K562 (cell line): ENCODE measurements at regions not wholly inside any gene's neighbourhood (a gene's known extent, or its start where the extent isn't known, plus 50 kb on each side); places are given as distances from the start of the nearest gene placed in this dataset.

Experiments
- ATAC-seq: fragments of 200-7000 bp; cut with Tn5 transposase; 3 replicates; pipeline ENCODE4 v1.9.1; 2020; ENCODE audit warnings: moderate library complexity
- BruUV-seq: library from RNA; stranded (reverse); fragments of 400-500 nt; replicated peaks from 2 replicates; lab custom pipeline; 2021; lab: Mats Ljungman, UMichigan
- CTCF ChIA-PET: fragments of 300-600 bp; formaldehyde crosslinking; extraction: SDS; loops from one replicate; lab custom pipeline; 2021; ENCODE audit warnings: low intra/inter-chr PET ratio; lab: Yijun Ruan, JAX
- POLR2A ChIA-PET: fragments of 300-600, 350-650 bp; sonication (Branson Sonifier 250); formaldehyde crosslinking; extraction: SDS; loops from one replicate; lab custom pipeline; 2021; ENCODE audit warnings: antibody characterized with exemption, inconsistent platforms; lab: Yijun Ruan, JAX
- DNase-seq, 4 experiments: peaks; one replicate each; pipeline versions ENCODE4 v3.0.0 to v3.0.0-alpha.2; 2011 to 2018; ENCODE audit warnings: low spot score in 3 of 4, mixed read lengths in 3 of 4; ENCODE audit errors: extremely low read depth in 1 of 4
- FAIRE-seq: peaks from 2 replicates; lab custom pipeline; 2011; peaks lifted over from hg19 to GRCh38; lab: Jason Lieb, UNC
- H2AFZ ChIP-seq: 2 replicates; pipeline ENCODE4 v1.6.0; 2011; ENCODE audit warnings: low read depth, low read length, control low read depth, inconsistent platforms
- H3K27ac ChIP-seq: fragments of 200-600 bp; 3 replicates; pipeline ENCODE4 v1.8.0; 2011; ENCODE audit warnings: low read depth, mild to moderate bottlenecking, control low read depth, inconsistent platforms, low read length, moderate library complexity, mixed read lengths; ENCODE audit errors: extremely low read depth
- H3K27me3 ChIP-seq, 2 experiments: fragments of 300-600 bp in 1 of 2; 2 replicates in 1 of 2; 3 replicates in 1 of 2; pipeline versions ENCODE4 v1.6.0 to v1.8.0; 2011; ENCODE audit warnings: inconsistent platforms in 2 of 2, low read length in 2 of 2, mild to moderate bottlenecking in 1 of 2, mixed read lengths in 1 of 2, moderate library complexity in 1 of 2; ENCODE audit not compliant: control insufficient read depth in 2 of 2, insufficient read depth in 2 of 2
- H3K36me3 ChIP-seq: fragments of 300-600 bp; 3 replicates; pipeline ENCODE4 v1.8.0; 2011; ENCODE audit warnings: mild to moderate bottlenecking, low read length, inconsistent platforms; ENCODE audit not compliant: control insufficient read depth, insufficient read depth
- H3K4me1 ChIP-seq, 2 experiments: fragments of 200-600 bp in 1 of 2; replicated peaks in 1 of 2; 2 replicates in 1 of 2; 3 replicates in 1 of 2; pipeline versions ENCODE4 v1.5.1 to v1.8.0; 2011; ENCODE audit warnings: inconsistent platforms in 2 of 2, low read length in 2 of 2, mild to moderate bottlenecking in 1 of 2, mixed read lengths in 1 of 2, moderate library complexity in 1 of 2; ENCODE audit not compliant: control insufficient read depth in 2 of 2, insufficient read depth in 2 of 2
- H3K4me2 ChIP-seq: 2 replicates; pipeline ENCODE4 v1.6.1; 2011; ENCODE audit warnings: low read length, control low read depth, inconsistent platforms, mixed read lengths; ENCODE audit not compliant: insufficient read depth
- H3K4me3 ChIP-seq: fragments of 200-600 bp; sonication (generic), shearing (Covaris generic); 2 replicates; pipeline ENCODE4 v1.5.1; 2016; ENCODE audit warnings: control low read depth, inconsistent platforms
- H3K79me2 ChIP-seq: fragments of 200-600 bp; 3 replicates; pipeline ENCODE4 v1.8.0; 2011; ENCODE audit warnings: low read length, inconsistent platforms; ENCODE audit not compliant: control insufficient read depth, insufficient read depth
- H3K9ac ChIP-seq, 2 experiments: 2 replicates each; pipeline versions ENCODE4 v1.6.0 to v1.6.1; 2011; ENCODE audit warnings: low read depth in 2 of 2, low read length in 2 of 2, control low read depth in 1 of 2, inconsistent platforms in 1 of 2, mild to moderate bottlenecking in 1 of 2, mixed read lengths in 1 of 2; ENCODE audit not compliant: insufficient read depth in 1 of 2
- H3K9me1 ChIP-seq: one replicate; pipeline ENCODE4 v1.6.0; 2011; ENCODE audit warnings: inconsistent platforms, mild to moderate bottlenecking, low read length, moderate library complexity; ENCODE audit not compliant: control insufficient read depth, insufficient read depth
- H3K9me3 ChIP-seq: replicated peaks from 2 replicates; pipeline ENCODE4 v1.5.1; 2011; ENCODE audit warnings: low read depth, low read length, inconsistent platforms; ENCODE audit not compliant: control insufficient read depth, insufficient read depth
- H4K20me1 ChIP-seq: replicated peaks from 2 replicates; pipeline ENCODE4 v1.6.1; 2011; ENCODE audit warnings: low read length, inconsistent platforms, mixed read lengths; ENCODE audit not compliant: control insufficient read depth, insufficient read depth
- E2F6 ChIP-seq, 2 experiments: IDR thresholded peaks; 2 replicates each; pipeline ENCODE4 v1.6.1; 2011; ENCODE audit warnings: borderline replicate concordance in 1 of 2, control low read depth in 1 of 2, low read depth in 1 of 2, low read length in 1 of 2, mild to moderate bottlenecking in 1 of 2, mixed read lengths in 1 of 2, moderate library complexity in 1 of 2; ENCODE audit not compliant: insufficient read depth in 1 of 2, insufficient read length in 1 of 2, poor library complexity in 1 of 2, severe bottlenecking in 1 of 2; ENCODE audit errors: extremely low read depth in 1 of 2
- NONO ChIP-seq, 2 experiments: fragments of 200-400 bp in 1 of 2; fragments of 450-650 bp in 1 of 2; formaldehyde crosslinking in 1 of 2; IDR thresholded peaks; 2 replicates each; pipeline ENCODE4 v1.6.1; 2017; ENCODE audit warnings: low read depth in 2 of 2, mild to moderate bottlenecking in 2 of 2, moderate library complexity in 2 of 2, low read length in 1 of 2
- RBM17 ChIP-seq: fragments of 200-400 bp; formaldehyde crosslinking; IDR thresholded peaks from 2 replicates; pipeline ENCODE4 v1.6.1; 2017; ENCODE audit warnings: low read depth, mild to moderate bottlenecking, low read length, borderline replicate concordance
- WGBS: fragments of 100-300 bp; shearing (Covaris generic); methylation state at CpG from one replicate; pipeline ENCODE4 v1.1.6; 2016; ENCODE audit warnings: low coverage, mixed read lengths; ENCODE audit not compliant: insufficient coverage; ENCODE audit errors: missing lambda C conversion rate; 5-methylcytosine and 5-hydroxymethylcytosine counted together
- in situ Hi-C: fragments of 300-500 bp; cut with MboI; formaldehyde crosslinking; loops from 4 replicates; pipeline ENCODE4 v1.15.0; 2018; ENCODE audit warnings: inconsistent platforms, mixed read lengths
- intact Hi-C: fragments of 100-400 bp; cut with micrococcal nuclease; formaldehyde crosslinking; loops from 2 replicates; pipeline ENCODE4 v1.14.2; 2022
- TF ChIP-seq, protein P1 (sequence below): sonication (generic); formaldehyde crosslinking; IDR thresholded peaks from 2 replicates; pipeline ENCODE4 v1.5.0; 2020; ENCODE audit warnings: missing genetic modification reagents

DNA sequence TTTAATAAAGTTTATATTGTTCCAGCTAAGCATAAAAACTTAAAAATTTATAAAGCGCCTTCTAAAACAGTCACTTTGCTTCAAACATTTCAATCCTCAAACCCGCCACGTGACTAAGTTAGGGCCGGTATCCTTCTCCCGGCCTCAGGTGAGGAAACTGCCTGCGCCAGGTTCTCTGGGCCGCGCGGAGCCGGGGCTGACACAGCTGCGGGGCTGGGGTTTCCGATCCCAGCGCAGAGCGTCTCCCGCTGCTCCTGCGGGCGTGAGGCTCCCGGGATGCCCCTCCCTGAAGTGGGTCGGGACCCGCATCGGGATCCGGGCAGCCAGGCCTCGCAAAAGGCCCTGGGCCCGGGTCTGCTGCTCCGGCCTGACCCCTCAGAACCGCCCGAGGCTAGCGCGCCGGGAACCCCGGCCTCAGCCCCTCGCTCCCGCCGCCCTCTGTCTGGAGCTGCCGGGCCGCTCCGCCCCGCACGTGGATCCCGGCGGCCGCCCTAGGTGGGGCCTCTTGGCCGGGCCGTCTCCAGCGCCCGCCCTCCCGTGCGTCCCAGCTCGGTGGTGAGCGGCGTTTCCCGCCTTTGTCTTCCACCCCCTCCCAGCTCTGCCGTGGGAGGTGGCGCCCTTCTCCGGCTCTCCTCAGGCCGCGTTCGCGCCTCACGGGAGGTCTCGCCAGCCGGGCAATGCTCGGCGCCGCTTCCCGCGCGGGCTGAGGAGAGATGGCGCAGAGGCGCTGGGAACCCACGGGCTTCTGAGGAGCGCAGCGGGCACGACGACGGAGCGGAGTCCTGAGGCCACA lies 267.9 kb downstream of the DLL1 start:
- no peak for FAIRE-seq
- H3K79me2 ChIP-seq, result no peaks in the 10 kb centered on the region
- CTCF ChIA-PET, result no interaction called here
- TF ChIP-seq E2F6 (IDR thresholded peaks at IDR 0.05; ENCODE audit: borderline replicate concordance in 1 of 2, extremely low read depth in 1 of 2, insufficient read depth in 1 of 2, insufficient read length in 1 of 2, low read depth in 1 of 2, low read length in 1 of 2, poor library complexity in 1 of 2, severe bottlenecking in 1 of 2), result peak in 1 of 2 experiments; percentile 32
- TF ChIP-seq, protein P1, sequence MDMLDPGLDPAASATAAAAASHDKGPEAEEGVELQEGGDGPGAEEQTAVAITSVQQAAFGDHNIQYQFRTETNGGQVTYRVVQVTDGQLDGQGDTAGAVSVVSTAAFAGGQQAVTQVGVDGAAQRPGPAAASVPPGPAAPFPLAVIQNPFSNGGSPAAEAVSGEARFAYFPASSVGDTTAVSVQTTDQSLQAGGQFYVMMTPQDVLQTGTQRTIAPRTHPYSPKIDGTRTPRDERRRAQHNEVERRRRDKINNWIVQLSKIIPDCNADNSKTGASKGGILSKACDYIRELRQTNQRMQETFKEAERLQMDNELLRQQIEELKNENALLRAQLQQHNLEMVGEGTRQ, result peak; percentile 15; the same call in 1 of the 2 replicates
- no peak for TF ChIP-seq NONO (IDR thresholded peaks at IDR 0.05; ENCODE audit: low read depth in 2 of 2, low read length in 1 of 2)
- TF ChIP-seq RBM17, result no peak
- TF ChIP-seq, all 486 proteins: peak for 2
- Histone ChIP-seq H4K20me1 (0 out of 2 replicates have a peak, but pooled peaks cover 3% of the 10 kb centered on the region), H3K4me3 (no peak overlapping the region), H3K9me1 (no peaks in the 10 kb centered on the region), H3K4me1 (peaks cover 0 to 25% of the 10 kb centered on the region in 2 experiments; a peak in 2 of 5 replicates), H2AFZ (no peak overlapping the region), H3K27me3 (peaks cover 21 to 81% of the 10 kb centered on the region in 2 experiments; a peak in 4 of 5 replicates), H3K27ac (no peak overlapping the region), H3K36me3 (no peaks in the 10 kb centered on the region), H3K9me3 (no peaks in the 10 kb centered on the region), H3K9ac (no peak overlapping the region), H3K4me2 (no peak overlapping the region)
- in situ Hi-C loops (no loop called here), intact Hi-C loops (no loop called here)
- no peak for ATAC-seq
- DNase-seq, result no peak
- BruUV-seq, result no TSS peak
- 20% methylated on average over 57 of the region's 77 CpGs for WGBS
- POLR2A ChIA-PET, result interaction anchor here (0.6 kb wide), 1 partner anchor 162 kb away, joined by 3 read pairs; no protein-coding TSS in a partner anchor
